ENCODE measurements at regions not wholly inside any gene's neighbourhood (a gene's known extent, or its start where the extent isn't known, plus 50 kb on each side); places are given as distances from the start of the nearest gene placed in this dataset.

- CTCF ChIA-PET, result no interaction called here
- Histone ChIP-seq H3K4me3 (ENCODE audit: low read depth, low read length) (no peak overlapping the region), H3K36me3 (ENCODE audit: control insufficient read depth in 2 of 2, insufficient read depth in 1 of 2, low read length in 2 of 2) (no peaks in the 10 kb centered on the region), H3K4me1 (ENCODE audit: control insufficient read depth, insufficient read depth, low read length) (no peaks in the 10 kb centered on the region), H3K9me3 (ENCODE audit: control insufficient read depth, insufficient read depth, low read depth, low read length) (no peaks in the 10 kb centered on the region), H3K27ac (ENCODE audit: extremely low read depth, low read depth, low read length) (no peak overlapping the region)
- POLR2A ChIA-PET, result no interaction called here
- no peak for TF ChIP-seq ZFP41 (tag by site-specific recombination; IDR thresholded peaks at IDR 0.05; ENCODE audit: borderline replicate concordance)
- TF ChIP-seq ZNF48 (tag by site-specific recombination; IDR thresholded peaks at IDR 0.05), result no peak
- no peak for TF ChIP-seq ZBTB21 (tag by site-specific recombination; IDR thresholded peaks at IDR 0.05)
- TF ChIP-seq, protein P1, sequence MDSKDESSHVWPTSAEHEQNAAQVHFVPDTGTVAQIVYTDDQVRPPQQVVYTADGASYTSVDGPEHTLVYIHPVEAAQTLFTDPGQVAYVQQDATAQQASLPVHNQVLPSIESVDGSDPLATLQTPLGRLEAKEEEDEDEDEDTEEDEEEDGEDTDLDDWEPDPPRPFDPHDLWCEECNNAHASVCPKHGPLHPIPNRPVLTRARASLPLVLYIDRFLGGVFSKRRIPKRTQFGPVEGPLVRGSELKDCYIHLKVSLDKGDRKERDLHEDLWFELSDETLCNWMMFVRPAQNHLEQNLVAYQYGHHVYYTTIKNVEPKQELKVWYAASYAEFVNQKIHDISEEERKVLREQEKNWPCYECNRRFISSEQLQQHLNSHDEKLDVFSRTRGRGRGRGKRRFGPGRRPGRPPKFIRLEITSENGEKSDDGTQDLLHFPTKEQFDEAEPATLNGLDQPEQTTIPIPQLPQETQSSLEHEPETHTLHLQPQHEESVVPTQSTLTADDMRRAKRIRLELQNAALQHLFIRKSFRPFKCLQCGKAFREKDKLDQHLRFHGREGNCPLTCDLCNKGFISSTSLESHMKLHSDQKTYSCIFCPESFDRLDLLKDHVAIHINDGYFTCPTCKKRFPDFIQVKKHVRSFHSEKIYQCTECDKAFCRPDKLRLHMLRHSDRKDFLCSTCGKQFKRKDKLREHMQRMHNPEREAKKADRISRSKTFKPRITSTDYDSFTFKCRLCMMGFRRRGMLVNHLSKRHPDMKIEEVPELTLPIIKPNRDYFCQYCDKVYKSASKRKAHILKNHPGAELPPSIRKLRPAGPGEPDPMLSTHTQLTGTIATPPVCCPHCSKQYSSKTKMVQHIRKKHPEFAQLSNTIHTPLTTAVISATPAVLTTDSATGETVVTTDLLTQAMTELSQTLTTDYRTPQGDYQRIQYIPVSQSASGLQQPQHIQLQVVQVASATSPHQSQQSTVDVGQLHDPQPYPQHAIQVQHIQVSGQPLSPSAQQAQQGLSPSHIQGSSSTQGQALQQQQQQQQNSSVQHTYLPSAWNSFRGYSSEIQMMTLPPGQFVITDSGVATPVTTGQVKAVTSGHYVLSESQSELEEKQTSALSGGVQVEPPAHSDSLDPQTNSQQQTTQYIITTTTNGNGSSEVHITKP (tag by site-specific recombination; IDR thresholded peaks at IDR 0.05), result no peak
- TF ChIP-seq MZF1 (tag by site-specific recombination; IDR thresholded peaks at IDR 0.05; ENCODE audit: borderline replicate concordance), result no peak
- no peak for TF ChIP-seq GLI2 (tag by site-specific recombination; IDR thresholded peaks at IDR 0.05; ENCODE audit: borderline replicate concordance, low read depth)
- TF ChIP-seq ZNF473 (tag by site-specific recombination; IDR thresholded peaks at IDR 0.05), result no peak
- no peak for TF ChIP-seq HIC1 (tag by site-specific recombination; IDR thresholded peaks at IDR 0.05)
- TF ChIP-seq ZNF266 (tag by site-specific recombination; IDR thresholded peaks at IDR 0.05; ENCODE audit: low read depth), result no peak
- no peak for TF ChIP-seq ZNF530 (tag by site-specific recombination; IDR thresholded peaks at IDR 0.05; ENCODE audit: low read depth)
- no peak for TF ChIP-seq INSM2 (tag by site-specific recombination; IDR thresholded peaks at IDR 0.05)
Observed at GRCh38 chr14:104244221-104245011, 106.0 kb downstream of the KIF26A start.

DNA sequence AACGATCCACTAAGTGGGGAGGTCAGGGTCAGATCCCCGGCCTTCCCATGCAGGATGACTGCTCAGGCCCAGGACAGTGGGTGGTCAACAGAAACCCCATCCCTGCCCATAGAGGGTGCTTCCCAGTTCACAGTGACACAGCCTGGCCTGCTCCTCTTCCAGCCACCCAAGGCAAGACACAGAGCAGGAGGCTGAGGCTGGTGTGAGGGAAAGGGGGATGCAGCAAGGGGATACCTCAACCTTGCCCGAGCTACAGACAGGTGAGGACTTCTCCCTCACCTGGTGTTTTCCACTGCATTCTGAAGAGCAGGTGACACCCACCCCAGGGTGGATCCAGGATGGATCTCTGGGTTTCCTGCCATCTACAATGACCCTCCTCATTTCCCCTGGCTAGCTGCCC is 106.7 kb downstream of the KIF26A start:
- Histone ChIP-seq H3K9me3 (ENCODE audit: control insufficient read depth, insufficient read depth, low read depth, low read length) (no peaks in the 10 kb centered on the region), H3K27ac (ENCODE audit: extremely low read depth, low read depth, low read length) (no peak overlapping the region), H3K4me1 (ENCODE audit: control insufficient read depth, insufficient read depth, low read length) (no peaks in the 10 kb centered on the region), H3K36me3 (ENCODE audit: control insufficient read depth in 2 of 2, insufficient read depth in 1 of 2, low read length in 2 of 2) (no peaks in the 10 kb centered on the region), H3K4me3 (ENCODE audit: low read depth, low read length) (no peak overlapping the region)
- ChIA-PET POLR2A (no interaction called here), CTCF (no interaction called here)
- TF ChIP-seq ZNF404 (tag by site-specific recombination; IDR thresholded peaks at IDR 0.05) (no peak), ZNF23 (tag by site-specific recombination; IDR thresholded peaks at IDR 0.05; ENCODE audit: borderline replicate concordance) (no peak), ZNF544 (tag by site-specific recombination; IDR thresholded peaks at IDR 0.05) (no peak), CTCF (tag by site-specific recombination; IDR thresholded peaks at IDR 0.05) (no peak), HOXA7 (CRISPR knock-in tag; IDR thresholded peaks at IDR 0.05; ENCODE audit: borderline replicate concordance) (no peak)
- TF ChIP-seq, protein P2, sequence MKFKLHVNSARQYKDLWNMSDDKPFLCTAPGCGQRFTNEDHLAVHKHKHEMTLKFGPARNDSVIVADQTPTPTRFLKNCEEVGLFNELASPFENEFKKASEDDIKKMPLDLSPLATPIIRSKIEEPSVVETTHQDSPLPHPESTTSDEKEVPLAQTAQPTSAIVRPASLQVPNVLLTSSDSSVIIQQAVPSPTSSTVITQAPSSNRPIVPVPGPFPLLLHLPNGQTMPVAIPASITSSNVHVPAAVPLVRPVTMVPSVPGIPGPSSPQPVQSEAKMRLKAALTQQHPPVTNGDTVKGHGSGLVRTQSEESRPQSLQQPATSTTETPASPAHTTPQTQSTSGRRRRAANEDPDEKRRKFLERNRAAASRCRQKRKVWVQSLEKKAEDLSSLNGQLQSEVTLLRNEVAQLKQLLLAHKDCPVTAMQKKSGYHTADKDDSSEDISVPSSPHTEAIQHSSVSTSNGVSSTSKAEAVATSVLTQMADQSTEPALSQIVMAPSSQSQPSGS (tag by site-specific recombination; IDR thresholded peaks at IDR 0.05; ENCODE audit: low read depth), result no peak
- TF ChIP-seq, protein P3, sequence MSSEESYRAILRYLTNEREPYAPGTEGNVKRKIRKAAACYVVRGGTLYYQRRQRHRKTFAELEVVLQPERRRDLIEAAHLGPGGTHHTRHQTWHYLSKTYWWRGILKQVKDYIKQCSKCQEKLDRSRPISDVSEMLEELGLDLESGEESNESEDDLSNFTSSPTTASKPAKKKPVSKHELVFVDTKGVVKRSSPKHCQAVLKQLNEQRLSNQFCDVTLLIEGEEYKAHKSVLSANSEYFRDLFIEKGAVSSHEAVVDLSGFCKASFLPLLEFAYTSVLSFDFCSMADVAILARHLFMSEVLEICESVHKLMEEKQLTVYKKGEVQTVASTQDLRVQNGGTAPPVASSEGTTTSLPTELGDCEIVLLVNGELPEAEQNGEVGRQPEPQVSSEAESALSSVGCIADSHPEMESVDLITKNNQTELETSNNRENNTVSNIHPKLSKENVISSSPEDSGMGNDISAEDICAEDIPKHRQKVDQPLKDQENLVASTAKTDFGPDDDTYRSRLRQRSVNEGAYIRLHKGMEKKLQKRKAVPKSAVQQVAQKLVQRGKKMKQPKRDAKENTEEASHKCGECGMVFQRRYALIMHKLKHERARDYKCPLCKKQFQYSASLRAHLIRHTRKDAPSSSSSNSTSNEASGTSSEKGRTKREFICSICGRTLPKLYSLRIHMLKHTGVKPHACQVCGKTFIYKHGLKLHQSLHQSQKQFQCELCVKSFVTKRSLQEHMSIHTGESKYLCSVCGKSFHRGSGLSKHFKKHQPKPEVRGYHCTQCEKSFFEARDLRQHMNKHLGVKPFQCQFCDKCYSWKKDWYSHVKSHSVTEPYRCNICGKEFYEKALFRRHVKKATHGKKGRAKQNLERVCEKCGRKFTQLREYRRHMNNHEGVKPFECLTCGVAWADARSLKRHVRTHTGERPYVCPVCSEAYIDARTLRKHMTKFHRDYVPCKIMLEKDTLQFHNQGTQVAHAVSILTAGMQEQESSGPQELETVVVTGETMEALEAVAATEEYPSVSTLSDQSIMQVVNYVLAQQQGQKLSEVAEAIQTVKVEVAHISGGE (tag by site-specific recombination; conservative IDR thresholded peaks at IDR 0.05; ENCODE audit: low read depth), result no peak

Data from HEK293 (cell line).